ENCODE measurements at regions not wholly inside any gene's neighbourhood (a gene's known extent, or its start where the extent isn't known, plus 50 kb on each side); places are given as distances from the start of the nearest gene placed in this dataset.

DNA sequence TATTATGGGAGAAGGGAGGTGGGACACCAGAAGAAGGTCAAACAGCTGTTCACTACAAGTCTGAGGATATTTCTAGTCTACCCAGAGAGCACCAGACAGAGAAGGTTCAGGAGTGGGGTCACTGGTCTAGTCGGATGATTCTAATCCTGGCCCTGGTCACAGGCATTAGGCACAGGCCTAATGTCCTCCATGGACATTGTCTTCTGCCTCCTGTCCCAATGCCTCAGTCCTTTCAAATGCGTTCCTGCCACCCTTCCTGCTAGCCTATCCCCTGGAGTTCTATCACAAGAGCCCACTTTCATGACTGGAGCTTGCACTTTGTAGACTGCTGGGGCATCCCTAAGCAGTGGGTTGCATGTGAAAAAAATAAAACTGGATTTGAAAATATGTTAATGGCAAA is 83.9 kb upstream of the PFN2 start:
- TF ChIP-seq, protein P1, sequence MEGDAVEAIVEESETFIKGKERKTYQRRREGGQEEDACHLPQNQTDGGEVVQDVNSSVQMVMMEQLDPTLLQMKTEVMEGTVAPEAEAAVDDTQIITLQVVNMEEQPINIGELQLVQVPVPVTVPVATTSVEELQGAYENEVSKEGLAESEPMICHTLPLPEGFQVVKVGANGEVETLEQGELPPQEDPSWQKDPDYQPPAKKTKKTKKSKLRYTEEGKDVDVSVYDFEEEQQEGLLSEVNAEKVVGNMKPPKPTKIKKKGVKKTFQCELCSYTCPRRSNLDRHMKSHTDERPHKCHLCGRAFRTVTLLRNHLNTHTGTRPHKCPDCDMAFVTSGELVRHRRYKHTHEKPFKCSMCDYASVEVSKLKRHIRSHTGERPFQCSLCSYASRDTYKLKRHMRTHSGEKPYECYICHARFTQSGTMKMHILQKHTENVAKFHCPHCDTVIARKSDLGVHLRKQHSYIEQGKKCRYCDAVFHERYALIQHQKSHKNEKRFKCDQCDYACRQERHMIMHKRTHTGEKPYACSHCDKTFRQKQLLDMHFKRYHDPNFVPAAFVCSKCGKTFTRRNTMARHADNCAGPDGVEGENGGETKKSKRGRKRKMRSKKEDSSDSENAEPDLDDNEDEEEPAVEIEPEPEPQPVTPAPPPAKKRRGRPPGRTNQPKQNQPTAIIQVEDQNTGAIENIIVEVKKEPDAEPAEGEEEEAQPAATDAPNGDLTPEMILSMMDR (IDR thresholded peaks at IDR 0.05): no peak
- TF ChIP-seq, protein P2, sequence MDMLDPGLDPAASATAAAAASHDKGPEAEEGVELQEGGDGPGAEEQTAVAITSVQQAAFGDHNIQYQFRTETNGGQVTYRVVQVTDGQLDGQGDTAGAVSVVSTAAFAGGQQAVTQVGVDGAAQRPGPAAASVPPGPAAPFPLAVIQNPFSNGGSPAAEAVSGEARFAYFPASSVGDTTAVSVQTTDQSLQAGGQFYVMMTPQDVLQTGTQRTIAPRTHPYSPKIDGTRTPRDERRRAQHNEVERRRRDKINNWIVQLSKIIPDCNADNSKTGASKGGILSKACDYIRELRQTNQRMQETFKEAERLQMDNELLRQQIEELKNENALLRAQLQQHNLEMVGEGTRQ (IDR thresholded peaks at IDR 0.05): no peak
- no peak for TF ChIP-seq CHD2 (IDR thresholded peaks at IDR 0.05; ENCODE audit: low read length, partially characterized antibody)
- TF ChIP-seq, protein P3, sequence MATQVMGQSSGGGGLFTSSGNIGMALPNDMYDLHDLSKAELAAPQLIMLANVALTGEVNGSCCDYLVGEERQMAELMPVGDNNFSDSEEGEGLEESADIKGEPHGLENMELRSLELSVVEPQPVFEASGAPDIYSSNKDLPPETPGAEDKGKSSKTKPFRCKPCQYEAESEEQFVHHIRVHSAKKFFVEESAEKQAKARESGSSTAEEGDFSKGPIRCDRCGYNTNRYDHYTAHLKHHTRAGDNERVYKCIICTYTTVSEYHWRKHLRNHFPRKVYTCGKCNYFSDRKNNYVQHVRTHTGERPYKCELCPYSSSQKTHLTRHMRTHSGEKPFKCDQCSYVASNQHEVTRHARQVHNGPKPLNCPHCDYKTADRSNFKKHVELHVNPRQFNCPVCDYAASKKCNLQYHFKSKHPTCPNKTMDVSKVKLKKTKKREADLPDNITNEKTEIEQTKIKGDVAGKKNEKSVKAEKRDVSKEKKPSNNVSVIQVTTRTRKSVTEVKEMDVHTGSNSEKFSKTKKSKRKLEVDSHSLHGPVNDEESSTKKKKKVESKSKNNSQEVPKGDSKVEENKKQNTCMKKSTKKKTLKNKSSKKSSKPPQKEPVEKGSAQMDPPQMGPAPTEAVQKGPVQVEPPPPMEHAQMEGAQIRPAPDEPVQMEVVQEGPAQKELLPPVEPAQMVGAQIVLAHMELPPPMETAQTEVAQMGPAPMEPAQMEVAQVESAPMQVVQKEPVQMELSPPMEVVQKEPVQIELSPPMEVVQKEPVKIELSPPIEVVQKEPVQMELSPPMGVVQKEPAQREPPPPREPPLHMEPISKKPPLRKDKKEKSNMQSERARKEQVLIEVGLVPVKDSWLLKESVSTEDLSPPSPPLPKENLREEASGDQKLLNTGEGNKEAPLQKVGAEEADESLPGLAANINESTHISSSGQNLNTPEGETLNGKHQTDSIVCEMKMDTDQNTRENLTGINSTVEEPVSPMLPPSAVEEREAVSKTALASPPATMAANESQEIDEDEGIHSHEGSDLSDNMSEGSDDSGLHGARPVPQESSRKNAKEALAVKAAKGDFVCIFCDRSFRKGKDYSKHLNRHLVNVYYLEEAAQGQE (IDR thresholded peaks at IDR 0.05): no peak
- TF ChIP-seq, protein P4, sequence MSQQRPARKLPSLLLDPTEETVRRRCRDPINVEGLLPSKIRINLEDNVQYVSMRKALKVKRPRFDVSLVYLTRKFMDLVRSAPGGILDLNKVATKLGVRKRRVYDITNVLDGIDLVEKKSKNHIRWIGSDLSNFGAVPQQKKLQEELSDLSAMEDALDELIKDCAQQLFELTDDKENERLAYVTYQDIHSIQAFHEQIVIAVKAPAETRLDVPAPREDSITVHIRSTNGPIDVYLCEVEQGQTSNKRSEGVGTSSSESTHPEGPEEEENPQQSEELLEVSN (IDR thresholded peaks at IDR 0.05; ENCODE audit: borderline replicate concordance, low read depth): no peak

Measured in A549 (cell line).